Prostate gland (tissue), 2 donors: ENCODE measurements at regions not wholly inside any gene's neighbourhood (a gene's known extent, or its start where the extent isn't known, plus 50 kb on each side); places are given as distances from the start of the nearest gene placed in this dataset.

Experiments
- DNase-seq: peaks from one replicate; pipeline ENCODE4 v3.0.0-alpha.2; 2019; ENCODE audit warnings: low spot score
- H3K27ac ChIP-seq, 2 donors: fragments of 200-600 bp; sonication (generic); 2 replicates each; pipeline ENCODE4 v1.5.1; 2017 to 2019
- H3K27me3 ChIP-seq: fragments of 200-600 bp; sonication (generic); replicated peaks from 2 replicates; pipeline ENCODE4 v1.5.1; 2019; ENCODE audit not compliant: insufficient read depth
- H3K36me3 ChIP-seq, 2 donors: fragments of 200-600 bp; sonication (generic); 1 replicate in 1 of 2; 2 replicates in 1 of 2; pipeline versions ENCODE4 v1.5.1 to v1.8.1; 2017 to 2019
- H3K4me1 ChIP-seq: fragments of 200-600 bp; sonication (generic); replicated peaks from 2 replicates; pipeline ENCODE4 v1.5.1; 2019
- H3K4me3 ChIP-seq, 2 donors: fragments of 200-600 bp; sonication (generic); 2 replicates each; pipeline ENCODE4 v1.5.1; 2017 to 2019
- H3K9me3 ChIP-seq: fragments of 200-600 bp; sonication (generic); 2 replicates; pipeline ENCODE4 v1.5.1; 2017
- CTCF ChIP-seq, 4 experiments: fragments of 200-600 bp in 2 of 4; fragments of 450-650 bp in 2 of 4; sonication (generic) in 2 of 4; IDR thresholded peaks; 1 replicate in 3 of 4; 2 replicates in 1 of 4; pipeline ENCODE4 v1.5.1; 2016 to 2019; ENCODE audit warnings: antibody characterized with exemption in 4 of 4, mild to moderate bottlenecking in 2 of 4, moderate library complexity in 2 of 4
- POLR2A ChIP-seq: fragments of 450-650 bp; IDR thresholded peaks from one replicate; pipeline ENCODE4 v1.6.1; 2016; ENCODE audit warnings: antibody characterized with exemption, mild to moderate bottlenecking
- POLR2AphosphoS5 ChIP-seq: sonication (generic); formaldehyde crosslinking; IDR thresholded peaks from one replicate; pipeline ENCODE4 v1.6.1; 2017; ENCODE audit warnings: antibody characterized with exemption
- WGBS: methylation state at CpG from one replicate; pipeline ENCODE4 v1.1.5; 2018; 5-methylcytosine and 5-hydroxymethylcytosine counted together
- intact Hi-C: fragments of 100-400 bp; cut with DNase I; formaldehyde crosslinking; loops from one replicate; pipeline ENCODE4 v1.14.2; 2022

DNA sequence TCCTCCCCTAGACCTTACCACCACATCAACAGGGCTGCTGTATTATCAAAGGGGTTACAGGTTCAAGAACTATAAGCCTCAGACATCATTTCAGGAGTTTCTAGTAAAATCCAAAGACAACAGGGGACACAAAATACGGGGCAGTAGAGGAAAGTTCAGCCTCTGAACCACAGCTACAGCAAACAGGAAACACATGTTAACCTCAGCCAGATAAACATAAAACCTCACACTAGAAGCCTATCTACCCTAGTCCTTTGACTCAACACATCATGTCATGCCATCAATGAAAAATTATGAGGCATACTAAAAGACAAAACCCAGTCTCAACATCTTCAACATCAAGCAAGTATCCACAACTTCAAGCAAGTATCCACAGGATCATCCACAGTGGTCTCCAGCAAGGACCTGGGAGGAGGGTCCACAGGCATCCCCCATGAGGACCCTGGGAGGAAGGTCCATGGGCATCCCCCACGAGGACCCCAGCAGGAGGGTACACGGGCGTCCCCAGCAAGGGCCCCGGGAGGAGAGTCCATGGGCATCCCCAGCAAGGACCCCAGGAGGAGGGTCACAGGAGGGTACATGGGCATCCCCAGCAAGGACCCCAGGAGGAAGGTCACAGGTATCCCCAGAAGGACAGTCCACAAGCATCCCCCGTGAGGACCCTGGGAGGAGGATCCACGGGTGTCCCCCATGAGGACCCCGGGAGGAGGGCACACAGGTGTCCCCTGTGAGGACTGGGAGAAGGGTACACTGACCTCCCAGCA lies 440.0 kb downstream of the MATN1 start:
- no peaks in the 10 kb centered on the region for H3K36me3 ChIP-seq
- TF ChIP-seq CTCF (IDR thresholded peaks at IDR 0.05) (no peak), POLR2AphosphoS5 (no peak)
- DNase-seq: no peak
- H3K4me1 ChIP-seq: no peaks in the 10 kb centered on the region
- intact Hi-C loops: no loop called here
- no peak overlapping the region for H3K4me3 ChIP-seq
- no peaks in the 10 kb centered on the region for H3K27me3 ChIP-seq
- no peaks in the 10 kb centered on the region for H3K9me3 ChIP-seq
- WGBS: 91% methylated on average over 8 of the region's 8 CpGs
- no peak overlapping the region for H3K27ac ChIP-seq

DNA sequence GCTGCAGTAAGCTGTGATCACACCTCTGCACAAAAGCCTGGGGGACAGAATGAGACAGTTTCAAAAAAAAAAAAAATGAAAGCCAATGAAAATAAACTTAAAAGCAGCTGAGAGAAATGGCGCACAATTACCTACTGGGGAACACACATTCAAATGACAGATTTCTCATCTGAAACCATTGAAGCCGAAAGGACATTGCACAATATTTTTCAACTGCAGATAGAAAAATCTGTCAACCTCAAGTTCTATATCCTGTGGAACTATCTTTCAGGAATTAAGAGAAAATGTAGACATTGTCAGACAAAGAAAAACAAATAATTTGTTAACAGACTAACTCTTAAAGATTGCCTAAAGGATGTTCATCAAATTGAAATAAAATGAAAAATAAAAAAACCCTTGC lies 442.8 kb downstream of the MATN1 start:
- Histone ChIP-seq H3K27me3 (no peaks in the 10 kb centered on the region), H3K4me3 (no peak overlapping the region), H3K27ac (no peak overlapping the region), H3K9me3 (no peaks in the 10 kb centered on the region), H3K4me1 (no peaks in the 10 kb centered on the region), H3K36me3 (no peaks in the 10 kb centered on the region)
- TF ChIP-seq POLR2A (no peak), CTCF (IDR thresholded peaks at IDR 0.05) (no peak), POLR2AphosphoS5 (no peak)
- no peak for DNase-seq
- 87% methylated on average over 2 of the region's 2 CpGs for WGBS
- intact Hi-C loops: no loop called here

- DNase-seq: no peak
- Histone ChIP-seq H3K9me3 (no peaks in the 10 kb centered on the region), H3K4me1 (no peaks in the 10 kb centered on the region), H3K36me3 (no peaks in the 10 kb centered on the region), H3K27me3 (no peaks in the 10 kb centered on the region), H3K4me3 (no peak overlapping the region), H3K27ac (no peak overlapping the region)
- intact Hi-C loops: no loop called here
- TF ChIP-seq POLR2A (no peak), CTCF (IDR thresholded peaks at IDR 0.05) (no peak), POLR2AphosphoS5 (no peak)
- WGBS: 80% methylated on average over 6 of the region's 6 CpGs
Observed at GRCh38 chr1:30277911-30278310, 445.5 kb downstream of the MATN1 start.

GRCh38 chr1:30277415-30277814 lies 446.0 kb downstream of the MATN1 start:
- Histone ChIP-seq H3K27ac (no peak overlapping the region), H3K4me3 (no peak overlapping the region), H3K9me3 (no peaks in the 10 kb centered on the region), H3K36me3 (no peaks in the 10 kb centered on the region), H3K27me3 (no peaks in the 10 kb centered on the region), H3K4me1 (no peaks in the 10 kb centered on the region)
- intact Hi-C loops: no loop called here
- no peak for DNase-seq
- 89% methylated on average over 1 of the region's 1 CpG for WGBS
- TF ChIP-seq POLR2AphosphoS5: no peak
- TF ChIP-seq POLR2A: no peak
- no peak for TF ChIP-seq CTCF (IDR thresholded peaks at IDR 0.05)
